IMR-90 (cell line): ENCODE measurements at regions not wholly inside any gene's neighbourhood (a gene's known extent, or its start where the extent isn't known, plus 50 kb on each side); places are given as distances from the start of the nearest gene placed in this dataset.
A peak's percentile ranks its signal among the peaks of the same experiment; 100 is the strongest.

Experiments
- ATAC-seq: fragments of 200-7000 bp; cut with Tn5 transposase; 2 replicates; pipeline ENCODE4 v1.9.1; 2020; ENCODE audit warnings: low read depth, mild to moderate bottlenecking, moderate library complexity
- BruUV-seq: library from RNA; stranded (reverse); fragments of 400-500 nt; replicated peaks from 2 replicates; lab custom pipeline; 2021; lab: Mats Ljungman, UMichigan
- CTCF ChIA-PET: fragments of 300-600 bp; formaldehyde crosslinking; extraction: SDS; loops from one replicate; lab custom pipeline; 2021; ENCODE audit warnings: antibody characterized with exemption; lab: Yijun Ruan, JAX
- POLR2A ChIA-PET: fragments of 300-600 bp; sonication (Branson Sonifier 250); formaldehyde crosslinking; loops from one replicate; lab custom pipeline; 2022; ENCODE audit warnings: antibody characterized with exemption; ENCODE audit not compliant: unreplicated experiment; lab: Charles Lee
- DNase-seq: peaks from one replicate; pipeline ENCODE4 v3.0.0; 2013
- H2AFZ ChIP-seq: replicated peaks from 2 replicates; pipeline ENCODE3; 2013; ENCODE audit warnings: low read length, mild to moderate bottlenecking; ENCODE audit not compliant: poor library complexity
- H2AK5ac ChIP-seq: 2 replicates; pipeline ENCODE4 v1.6.1; 2013; ENCODE audit warnings: low read depth, low read length, inconsistent platforms
- H2AK9ac ChIP-seq: replicated peaks from 2 replicates; pipeline ENCODE3; 2013; ENCODE audit warnings: mild to moderate bottlenecking, low read depth, low read length, moderate library complexity; ENCODE audit not compliant: poor library complexity
- H2BK120ac ChIP-seq: 2 replicates; pipeline ENCODE4 v1.6.1; 2013; ENCODE audit warnings: low read depth, low read length, inconsistent platforms
- H2BK15ac ChIP-seq: 3 replicates; pipeline ENCODE4 v1.6.1; 2013; ENCODE audit warnings: low read depth, low read length, inconsistent platforms
- H2BK20ac ChIP-seq: 2 replicates; pipeline ENCODE4 v1.6.1; 2013; ENCODE audit warnings: low read depth, mild to moderate bottlenecking, inconsistent platforms, low read length, moderate library complexity
- H2BK5ac ChIP-seq: 2 replicates; pipeline ENCODE4 v1.6.1; 2013; ENCODE audit warnings: mild to moderate bottlenecking, low read depth, low read length, inconsistent platforms; ENCODE audit not compliant: poor library complexity, severe bottlenecking
- H3K14ac ChIP-seq: replicated peaks from 2 replicates; pipeline ENCODE4 v1.6.1; 2013; ENCODE audit warnings: low read depth, low read length, inconsistent platforms
- H3K18ac ChIP-seq: 2 replicates; pipeline ENCODE4 v1.6.1; 2013; ENCODE audit warnings: low read depth, low read length, control low read depth
- H3K23ac ChIP-seq: 2 replicates; pipeline ENCODE4 v1.6.1; 2013; ENCODE audit warnings: low read depth, low read length, inconsistent platforms
- H3K27ac ChIP-seq: 2 replicates; pipeline ENCODE4 v1.5.1; 2013; ENCODE audit warnings: mild to moderate bottlenecking, control low read depth, low read length; ENCODE audit not compliant: insufficient read depth
- H3K27me3 ChIP-seq: 2 replicates; pipeline ENCODE4 v1.6.1; 2013; ENCODE audit warnings: low read length; ENCODE audit not compliant: control insufficient read depth, insufficient read depth
- H3K36me3 ChIP-seq: 2 replicates; pipeline ENCODE4 v1.6.1; 2013; ENCODE audit warnings: low read length, mixed read lengths; ENCODE audit not compliant: control insufficient read depth, insufficient read depth
- H3K4ac ChIP-seq: 2 replicates; pipeline ENCODE4 v1.6.1; 2013; ENCODE audit warnings: low read depth, low read length, inconsistent platforms
- H3K4me1 ChIP-seq: 2 replicates; pipeline ENCODE4 v1.6.1; 2013; ENCODE audit warnings: low read length, mixed read lengths; ENCODE audit not compliant: control insufficient read depth, insufficient read depth
- H3K4me2 ChIP-seq: 2 replicates; pipeline ENCODE4 v1.6.1; 2013; ENCODE audit warnings: low read depth, mild to moderate bottlenecking, control low read depth, low read length, moderate library complexity
- H3K4me3 ChIP-seq: 2 replicates; pipeline ENCODE4 v1.5.1; 2013; ENCODE audit warnings: low read depth, mild to moderate bottlenecking, control low read depth, low read length, moderate library complexity; ENCODE audit not compliant: insufficient read depth
- H3K56ac ChIP-seq: 2 replicates; pipeline ENCODE4 v1.6.1; 2013; ENCODE audit warnings: low read length, inconsistent platforms; ENCODE audit not compliant: insufficient read depth; ENCODE audit errors: extremely low read depth
- H3K79me1 ChIP-seq, 2 experiments: 2 replicates each; pipeline ENCODE4 v1.6.1; 2013; ENCODE audit warnings: low read length in 2 of 2, inconsistent platforms in 1 of 2, low read depth in 1 of 2
- H3K9ac ChIP-seq: 2 replicates; pipeline ENCODE4 v1.6.1; 2013; ENCODE audit warnings: low read depth, low read length, control low read depth
- H3K9me1 ChIP-seq: 2 replicates; pipeline ENCODE4 v1.6.1; 2013; ENCODE audit warnings: low read length, inconsistent platforms; ENCODE audit not compliant: insufficient read depth
- H3K9me3 ChIP-seq: 2 replicates; pipeline ENCODE4 v1.6.1; 2013; ENCODE audit warnings: low read length; ENCODE audit not compliant: control insufficient read depth, insufficient read depth
- H4K20me1 ChIP-seq: 2 replicates; pipeline ENCODE4 v1.6.1; 2013; ENCODE audit warnings: low read length, inconsistent platforms; ENCODE audit not compliant: insufficient read depth
- H4K5ac ChIP-seq: 2 replicates; pipeline ENCODE4 v1.6.1; 2013; ENCODE audit warnings: mild to moderate bottlenecking, low read depth, low read length, control low read depth
- H4K8ac ChIP-seq, 2 experiments: 2 replicates each; pipeline ENCODE4 v1.6.1; 2013; ENCODE audit warnings: low read depth in 2 of 2, low read length in 2 of 2, control low read depth in 1 of 2, inconsistent platforms in 1 of 2
- H4K91ac ChIP-seq: 2 replicates; pipeline ENCODE4 v1.6.1; 2013; ENCODE audit warnings: low read depth, low read length, inconsistent platforms; ENCODE audit not compliant: insufficient read depth
- BHLHE40 ChIP-seq: fragments of 150-350 bp; IDR thresholded peaks from 2 replicates; pipeline ENCODE4 v1.6.1; 2016; ENCODE audit warnings: mild to moderate bottlenecking, low read depth, low read length
- MAFK ChIP-seq: IDR thresholded peaks from 2 replicates; pipeline ENCODE4 v1.6.1; 2012; ENCODE audit warnings: low read depth, low read length, improper control_type of control experiment
- MAZ ChIP-seq: IDR thresholded peaks from 2 replicates; pipeline ENCODE4 v1.6.1; 2012; ENCODE audit warnings: low read depth, mild to moderate bottlenecking, low read length, improper control_type of control experiment, moderate library complexity, borderline replicate concordance
- WGBS, 2 experiments: methylation state at CpG; one replicate each; pipeline versions ENCODE4 v1.1.5 to v1.1.7; 2013; ENCODE audit warnings: missing lambda C conversion rate in 2 of 2; ENCODE audit not compliant: insufficient read length in 1 of 2; ENCODE audit errors: extremely low coverage in 2 of 2; 5-methylcytosine and 5-hydroxymethylcytosine counted together
- dilution Hi-C: fragments of 300-500 bp; cut with HindIII; formaldehyde crosslinking; loops from one replicate; pipeline ENCODE4 v1.14.3; 2018; ENCODE audit warnings: low sequenced_read_pairs; ENCODE audit not compliant: unreplicated experiment
- in situ Hi-C: fragments of 300-500 bp; cut with MboI; formaldehyde crosslinking; loops from 3 replicates; pipeline ENCODE4 v1.14.3; 2019; ENCODE audit warnings: low sequenced_read_pairs, inconsistent platforms, mixed read lengths
- intact Hi-C: fragments of 100-400 bp; cut with micrococcal nuclease; formaldehyde crosslinking; loops from 2 replicates; pipeline ENCODE4 v1.10.0; 2022

GRCh38 chr6:47934023-47934422 lies 152.2 kb downstream of the OPN5 start:
- intact Hi-C loops (no loop called here), dilution Hi-C loops (no loop called here), in situ Hi-C loops (no loop called here)
- no peak overlapping the region for H3K27ac ChIP-seq
- H2BK5ac ChIP-seq = no peak overlapping the region
- H4K5ac ChIP-seq = no peak overlapping the region
- H2BK15ac ChIP-seq = no peak overlapping the region
- DNase-seq (no peak), ATAC-seq (no peak)
- no peak overlapping the region for H3K18ac ChIP-seq
- H3K4ac ChIP-seq = no peak overlapping the region
- no peak overlapping the region for H3K4me3 ChIP-seq
- H3K4me1 ChIP-seq = no peaks in the 10 kb centered on the region
- CTCF ChIA-PET = no interaction called here
- WGBS, 2 experiments = no CpG with 5 or more reads among the region's 6 CpGs
- no peaks in the 10 kb centered on the region for H3K79me1 ChIP-seq
- H4K20me1 ChIP-seq = no peaks in the 10 kb centered on the region
- H3K4me2 ChIP-seq = no peak overlapping the region
- H4K91ac ChIP-seq = no peak overlapping the region
- H3K23ac ChIP-seq = no peak overlapping the region
- no peaks in the 10 kb centered on the region for H3K9me1 ChIP-seq
- H2BK20ac ChIP-seq = no peak overlapping the region
- no peak overlapping the region for H3K9ac ChIP-seq
- H3K27me3 ChIP-seq = no peaks in the 10 kb centered on the region
- TF ChIP-seq BHLHE40 (no peak), MAFK (no peak), MAZ (no peak)
- H4K8ac ChIP-seq = no peak overlapping the region
- H3K36me3 ChIP-seq = no peaks in the 10 kb centered on the region
- no peak overlapping the region for H3K56ac ChIP-seq
- no peaks in the 10 kb centered on the region for H3K9me3 ChIP-seq
- BruUV-seq = no TSS peak
- POLR2A ChIA-PET = no interaction called here
- no peak overlapping the region for H2BK120ac ChIP-seq
- H2AFZ ChIP-seq = no peak overlapping the region
- H3K14ac ChIP-seq = no peak overlapping the region
- H2AK5ac ChIP-seq = no peak overlapping the region
- H2AK9ac ChIP-seq = peak overlapping the region; percentile 55
